ENCODE measurements at regions not wholly inside any gene's neighbourhood (a gene's known extent, or its start where the extent isn't known, plus 50 kb on each side); places are given as distances from the start of the nearest gene placed in this dataset.

DNA sequence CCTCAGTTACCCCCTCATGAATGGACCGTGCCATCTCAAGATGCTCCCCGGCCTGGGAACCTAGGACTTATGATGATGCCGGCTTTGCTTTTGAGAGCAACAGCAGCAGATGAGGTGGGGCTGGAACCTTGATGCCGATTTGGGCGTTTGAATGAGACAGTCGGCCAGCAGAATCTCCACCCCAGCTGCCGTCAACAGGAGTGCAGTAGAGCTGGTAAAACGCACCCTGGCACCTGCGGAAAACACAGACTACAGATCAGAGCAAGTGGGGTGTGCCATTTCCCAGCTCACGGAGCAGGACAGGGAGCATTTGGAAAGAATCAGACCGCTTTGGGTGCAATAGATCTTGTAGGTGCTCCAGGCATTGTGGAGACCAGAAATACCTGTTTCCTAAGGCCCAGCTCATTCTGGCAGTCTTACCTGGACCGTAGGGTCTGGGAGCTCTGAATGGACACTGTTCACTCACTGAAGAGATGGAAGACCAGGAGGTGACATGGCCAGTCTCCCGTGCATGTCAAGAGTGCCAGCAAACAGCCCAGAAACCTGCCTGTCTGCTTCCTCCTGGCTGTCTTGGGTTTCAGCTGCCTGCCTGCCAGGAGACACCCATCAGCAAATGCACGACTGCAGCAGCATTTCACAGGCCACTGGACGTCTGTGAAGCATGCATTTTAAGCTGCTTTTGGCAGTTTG lies 317.7 kb upstream of the IRX4 start:
- H3K27ac ChIP-seq = no peak overlapping the region
- in situ Hi-C loops (cut with MboI; ENCODE audit: low pct_unique_long_range_greater_than_20kb in 2 of 9, low sequenced_read_pairs in 9 of 9, unreplicated experiment in 9 of 9) = no loop called here

GRCh38 chr5:2199697-2200096 lies 317.0 kb upstream of the IRX4 start:
- H3K4me1 ChIP-seq (replicated peaks in 1 of 2) = peaks cover 0 to 14% of the 10 kb centered on the region in 2 donors

More for the DNA sequence above, 317.7 kb upstream of the IRX4 start:
- 0 to 80% (median 39%) methylated on average over 1 to 10 of the region's 15 CpGs; no CpG with 5 or more reads in 2 of the 10 experiments for WGBS, 10 experiments
- no peak for ATAC-seq (replicated peaks in 6 of 8)
- peaks cover 0 to 17% of the 10 kb centered on the region in 2 donors for H3K4me1 ChIP-seq (replicated peaks in 1 of 2)
- no peak overlapping the region for H3K4me3 ChIP-seq

DNA sequence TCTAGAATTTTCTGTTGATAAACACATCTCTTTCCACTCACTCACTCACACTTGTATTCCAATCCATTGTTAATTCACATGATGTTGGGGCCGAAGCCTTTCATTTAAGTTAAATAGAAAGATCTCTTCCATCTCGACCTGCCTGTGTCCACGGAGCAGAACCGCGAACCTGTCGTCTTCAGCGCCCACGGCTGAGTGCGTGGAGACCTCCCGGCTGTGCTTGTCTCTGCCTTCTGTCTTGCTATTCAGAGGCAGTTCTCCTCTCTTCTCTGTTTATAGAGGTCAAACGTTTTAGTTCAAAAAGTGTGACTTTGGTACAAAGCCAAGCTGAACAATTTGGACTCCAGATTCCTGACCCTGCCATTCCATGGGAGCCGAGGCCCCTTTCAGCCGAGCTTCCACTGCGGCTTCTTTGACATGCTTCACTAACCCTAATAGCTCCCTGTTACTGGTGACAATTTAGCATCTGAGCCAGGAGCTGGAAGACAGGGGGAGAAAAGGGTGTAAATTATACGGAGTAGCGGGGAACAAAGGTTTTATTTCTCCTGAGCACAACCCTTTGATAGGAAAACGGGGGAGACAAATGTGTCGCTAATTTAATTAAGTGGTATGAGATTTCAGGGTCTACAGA lies 314.4 kb upstream of the IRX4 start:
- WGBS, 10 experiments = 0 to 86% (median 12%) methylated on average over 1 to 15 of the region's 18 CpGs; no CpG with 5 or more reads in 1 of the 10 experiments
- Histone ChIP-seq H3K4me3 (peak overlapping the region in 1 of 5 donors; percentile 7), H3K27ac (no peak overlapping the region), H3K4me1 (replicated peaks in 1 of 2) (peaks cover 0 to 19% of the 10 kb centered on the region in 2 donors)
- in situ Hi-C loops (cut with MboI; ENCODE audit: low pct_unique_long_range_greater_than_20kb in 2 of 9, low sequenced_read_pairs in 9 of 9, unreplicated experiment in 9 of 9) = no loop called here
- ATAC-seq (replicated peaks in 6 of 8) = peak in 4 of 8 experiments; percentile 46 to 87 (median 82)

More at GRCh38 chr5:2199697-2200096, 317.0 kb upstream of the IRX4 start:
- no peak overlapping the region for H3K27ac ChIP-seq
- no peak overlapping the region for H3K4me3 ChIP-seq
- no peak for ATAC-seq (replicated peaks in 6 of 8)
- 20 to 100% (median 75%) methylated on average over 1 to 11 of the region's 14 CpGs; no CpG with 5 or more reads in 1 of the 10 experiments for WGBS, 10 experiments
- in situ Hi-C loops (cut with MboI; ENCODE audit: low pct_unique_long_range_greater_than_20kb in 2 of 9, low sequenced_read_pairs in 9 of 9, unreplicated experiment in 9 of 9) = no loop called here

GRCh38 chr5:2196416-2196815 lies 313.7 kb upstream of the IRX4 start:
- no peak for ATAC-seq (replicated peaks in 6 of 8)
- H3K4me3 ChIP-seq = no peak overlapping the region
- peaks cover 0 to 19% of the 10 kb centered on the region in 2 donors for H3K4me1 ChIP-seq (replicated peaks in 1 of 2)
- in situ Hi-C loops (cut with MboI; ENCODE audit: low pct_unique_long_range_greater_than_20kb in 2 of 9, low sequenced_read_pairs in 9 of 9, unreplicated experiment in 9 of 9) = no loop called here
- no peak overlapping the region for H3K27ac ChIP-seq
- 0 to 93% (median 54%) methylated on average over 2 to 6 of the region's 9 CpGs; no CpG with 5 or more reads in 2 of the 10 experiments for WGBS, 10 experiments

DNA sequence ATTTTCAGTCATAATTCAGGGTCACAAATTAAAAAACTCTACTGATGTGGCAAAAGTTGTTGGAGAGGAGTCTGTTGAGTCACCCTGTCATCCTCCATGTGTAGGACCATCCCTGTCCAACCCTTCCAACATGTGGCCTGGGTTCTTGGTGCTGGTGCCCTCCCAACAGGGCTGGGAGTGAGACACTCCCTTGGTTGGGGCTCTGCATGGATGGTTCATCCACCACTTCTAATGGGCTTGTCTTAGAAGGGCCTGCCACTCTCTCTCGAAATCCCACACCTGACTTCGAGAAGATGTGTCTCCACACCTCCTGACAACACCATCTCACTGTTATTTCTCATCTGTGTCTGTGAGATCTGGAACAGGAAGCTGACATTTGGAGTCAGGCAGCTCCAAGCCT lies 312.2 kb upstream of the IRX4 start:
- no peak for ATAC-seq (replicated peaks in 6 of 8)
- WGBS, 10 experiments = 86 to 93% (median 88%) methylated on average over 1 to 2 of the region's 2 CpGs; no CpG with 5 or more reads in 7 of the 10 experiments
- Histone ChIP-seq H3K4me3 (no peak overlapping the region), H3K4me1 (replicated peaks in 1 of 2) (peaks cover 0 to 19% of the 10 kb centered on the region in 2 donors), H3K27ac (no peak overlapping the region)
- in situ Hi-C loops (cut with MboI; ENCODE audit: low pct_unique_long_range_greater_than_20kb in 2 of 9, low sequenced_read_pairs in 9 of 9, unreplicated experiment in 9 of 9) = no loop called here

GRCh38 chr5:2194236-2194555 lies 311.5 kb upstream of the IRX4 start:
- H3K27ac ChIP-seq = no peak overlapping the region
- H3K4me1 ChIP-seq (replicated peaks in 1 of 2) = peaks cover 0 to 19% of the 10 kb centered on the region in 2 donors
- no peak overlapping the region for H3K4me3 ChIP-seq
- WGBS, 10 experiments = 20 to 93% (median 82%) methylated on average over 2 to 6 of the region's 6 CpGs; no CpG with 5 or more reads in 7 of the 10 experiments
- in situ Hi-C loops (cut with MboI; ENCODE audit: low pct_unique_long_range_greater_than_20kb in 2 of 9, low sequenced_read_pairs in 9 of 9, unreplicated experiment in 9 of 9) = no loop called here
- ATAC-seq (replicated peaks in 6 of 8) = no peak

DNA sequence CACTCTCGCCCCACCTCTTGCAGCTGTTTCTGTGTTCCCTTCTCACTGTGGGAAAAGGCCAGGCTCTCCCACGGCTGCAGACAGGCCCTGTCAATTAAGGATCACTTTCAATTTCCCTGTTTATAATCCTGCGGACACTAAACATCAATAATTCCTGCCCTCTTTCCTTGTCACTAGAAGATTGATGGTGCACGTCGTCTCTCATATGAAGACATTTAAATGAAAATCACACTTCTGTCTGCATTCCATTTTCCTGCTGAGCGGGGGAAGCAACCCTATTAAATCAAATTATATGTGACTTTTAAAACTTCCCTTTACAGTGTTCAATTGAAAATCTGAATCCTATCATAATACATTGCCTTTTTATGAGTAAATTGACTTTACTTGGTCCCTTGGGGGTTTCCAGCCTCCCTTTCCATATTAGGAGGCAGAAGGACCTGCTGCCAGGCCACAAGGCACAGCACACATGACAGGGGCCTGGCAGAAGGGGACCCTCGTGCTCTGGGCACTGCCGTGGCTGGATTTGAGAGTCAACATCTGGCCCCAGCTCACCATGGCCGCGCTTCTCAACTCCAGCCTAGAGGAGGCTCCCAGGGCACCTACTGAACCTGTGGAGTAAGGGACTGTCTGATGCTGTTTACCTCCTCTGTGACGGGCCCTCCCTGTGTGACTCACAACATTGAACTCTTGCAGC lies 311.0 kb upstream of the IRX4 start:
- Histone ChIP-seq H3K4me1 (replicated peaks in 1 of 2) (peaks cover 0 to 19% of the 10 kb centered on the region in 2 donors), H3K4me3 (no peak overlapping the region), H3K27ac (no peak overlapping the region)
- peak in 3 of 8 experiments; percentile 40 to 49 (median 48) for ATAC-seq (replicated peaks in 6 of 8)
- 4 to 63% (median 32%) methylated on average over 1 to 8 of the region's 11 CpGs; no CpG with 5 or more reads in 2 of the 10 experiments for WGBS, 10 experiments
- in situ Hi-C loops (cut with MboI; ENCODE audit: low pct_unique_long_range_greater_than_20kb in 2 of 9, low sequenced_read_pairs in 9 of 9, unreplicated experiment in 9 of 9) = no loop called here

GRCh38 chr5:2193142-2193541 lies 310.4 kb upstream of the IRX4 start:
- in situ Hi-C loops (cut with MboI; ENCODE audit: low pct_unique_long_range_greater_than_20kb in 2 of 9, low sequenced_read_pairs in 9 of 9, unreplicated experiment in 9 of 9) = no loop called here
- no peak for ATAC-seq (replicated peaks in 6 of 8)
- WGBS, 10 experiments = 0 to 100% (median 47%) methylated on average over 1 to 6 of the region's 6 CpGs; no CpG with 5 or more reads in 4 of the 10 experiments

DNA sequence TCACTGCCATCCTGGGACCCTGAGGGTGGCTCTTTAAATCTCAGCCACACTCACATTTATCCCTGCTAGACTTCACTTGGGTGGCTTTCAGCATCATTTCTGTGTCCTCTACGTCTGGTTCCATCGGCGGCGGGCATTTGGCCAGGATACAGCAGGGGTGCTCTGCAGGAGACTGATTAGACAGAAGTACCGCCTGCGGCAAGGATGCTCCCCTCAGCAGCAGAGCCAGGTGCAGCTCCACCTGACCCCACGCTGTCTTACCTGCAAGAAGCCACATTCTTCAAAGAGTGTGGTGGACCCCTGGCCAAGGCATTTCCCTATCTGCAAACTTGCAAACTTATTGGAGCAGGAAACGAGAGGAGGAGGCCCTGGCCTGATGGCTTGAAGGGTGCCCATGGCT lies 309.8 kb upstream of the IRX4 start:
- H3K27ac ChIP-seq = no peak overlapping the region
- ATAC-seq (replicated peaks in 6 of 8) = no peak
- WGBS, 10 experiments = 5 to 92% (median 78%) methylated on average over 3 to 8 of the region's 8 CpGs; no CpG with 5 or more reads in 5 of the 10 experiments
- peaks cover 0 to 14% of the 10 kb centered on the region in 2 donors for H3K4me1 ChIP-seq (replicated peaks in 1 of 2)
- H3K4me3 ChIP-seq = no peak overlapping the region
- in situ Hi-C loops (cut with MboI; ENCODE audit: low pct_unique_long_range_greater_than_20kb in 2 of 9, low sequenced_read_pairs in 9 of 9, unreplicated experiment in 9 of 9) = no loop called here

More at GRCh38 chr5:2193142-2193541, 310.4 kb upstream of the IRX4 start:
- Histone ChIP-seq H3K4me3 (no peak overlapping the region), H3K27ac (no peak overlapping the region), H3K4me1 (replicated peaks in 1 of 2) (peaks cover 0 to 19% of the 10 kb centered on the region in 2 donors)

- Histone ChIP-seq H3K4me1 (replicated peaks in 1 of 2) (peaks cover 0 to 10% of the 10 kb centered on the region in 2 donors), H3K4me3 (no peak overlapping the region), H3K27ac (no peak overlapping the region)
- in situ Hi-C loops (cut with MboI; ENCODE audit: low pct_unique_long_range_greater_than_20kb in 2 of 9, low sequenced_read_pairs in 9 of 9, unreplicated experiment in 9 of 9) = no loop called here
- ATAC-seq (replicated peaks in 6 of 8) = no peak
- 40 to 92% (median 70%) methylated on average over 1 to 4 of the region's 6 CpGs; no CpG with 5 or more reads in 5 of the 10 experiments for WGBS, 10 experiments
Observed at GRCh38 chr5:2191972-2192371, 309.2 kb upstream of the IRX4 start.

- Histone ChIP-seq H3K27ac (no peak overlapping the region), H3K4me3 (no peak overlapping the region), H3K4me1 (replicated peaks in 1 of 2) (peaks cover 0 to 6% of the 10 kb centered on the region in 2 donors)
- WGBS, 10 experiments = 0 to 95% (median 43%) methylated on average over 1 to 5 of the region's 9 CpGs; no CpG with 5 or more reads in 2 of the 10 experiments
- ATAC-seq (replicated peaks in 6 of 8) = no peak
- in situ Hi-C loops (cut with MboI; ENCODE audit: low pct_unique_long_range_greater_than_20kb in 2 of 9, low sequenced_read_pairs in 9 of 9, unreplicated experiment in 9 of 9) = no loop called here
Observed at GRCh38 chr5:2190549-2190948, 307.8 kb upstream of the IRX4 start.

DNA sequence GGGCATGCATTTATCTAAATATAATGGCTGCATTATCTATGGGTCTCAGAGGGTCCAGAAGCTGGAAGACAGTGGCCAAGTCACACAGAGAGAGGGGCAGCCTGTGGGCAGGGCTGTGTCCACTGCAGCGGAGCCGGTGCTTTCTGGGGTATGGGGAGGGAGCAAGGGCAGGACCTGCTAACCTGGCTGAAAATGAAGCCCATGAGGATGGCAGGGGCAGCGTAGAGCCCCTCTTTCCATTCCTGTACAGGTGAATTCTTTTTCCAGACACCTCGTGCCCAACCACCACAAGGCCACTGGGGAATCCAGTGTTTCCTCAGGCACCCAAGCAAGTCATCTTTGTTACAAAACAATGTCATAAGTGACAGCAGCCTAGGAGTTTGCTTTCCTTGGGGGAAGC lies 305.9 kb upstream of the IRX4 start:
- H3K4me3 ChIP-seq = no peak overlapping the region
- 0 to 89% (median 37%) methylated on average over 1 to 3 of the region's 4 CpGs; no CpG with 5 or more reads in 4 of the 10 experiments for WGBS, 10 experiments
- no peak overlapping the region for H3K27ac ChIP-seq
- ATAC-seq (replicated peaks in 6 of 8) = no peak
- in situ Hi-C loops (cut with MboI; ENCODE audit: low pct_unique_long_range_greater_than_20kb in 2 of 9, low sequenced_read_pairs in 9 of 9, unreplicated experiment in 9 of 9) = no loop called here
- no peaks in the 10 kb centered on the region for H3K4me1 ChIP-seq (replicated peaks in 1 of 2)

DNA sequence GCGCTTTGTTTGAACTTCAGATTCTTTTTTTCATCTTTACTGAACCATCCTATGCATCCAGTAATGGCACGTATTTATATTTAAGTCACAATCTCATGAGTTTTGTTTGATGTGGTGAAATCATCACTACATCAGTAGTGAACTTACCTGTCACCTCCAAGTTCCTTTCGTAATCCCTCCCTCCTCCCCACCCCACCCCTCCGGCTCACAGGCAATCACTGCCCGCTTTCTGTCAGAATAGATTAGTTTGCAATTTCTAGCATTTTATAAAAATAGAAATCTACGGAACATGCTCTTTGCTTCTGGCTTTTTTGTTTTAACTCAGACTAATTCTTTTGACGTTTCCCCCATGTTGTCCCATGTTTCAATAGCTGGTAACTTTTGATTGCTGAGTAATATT lies 305.4 kb upstream of the IRX4 start:
- Histone ChIP-seq H3K4me1 (replicated peaks in 1 of 2) (no peaks in the 10 kb centered on the region), H3K4me3 (no peak overlapping the region), H3K27ac (no peak overlapping the region)
- 0 to 96% (median 81%) methylated on average over 1 to 5 of the region's 7 CpGs; no CpG with 5 or more reads in 3 of the 10 experiments for WGBS, 10 experiments
- ATAC-seq (replicated peaks in 6 of 8) = no peak
- in situ Hi-C loops (cut with MboI; ENCODE audit: low pct_unique_long_range_greater_than_20kb in 2 of 9, low sequenced_read_pairs in 9 of 9, unreplicated experiment in 9 of 9) = no loop called here

All from motor neuron (in vitro differentiated cells).